HT1080 (cell line): ENCODE measurements at regions not wholly inside any gene's neighbourhood (a gene's known extent, or its start where the extent isn't known, plus 50 kb on each side); places are given as distances from the start of the nearest gene placed in this dataset.
A peak's percentile ranks its signal among the peaks of the same experiment; 100 is the strongest.

ENCODE experiments used
- DNase-seq: peaks from one replicate; pipeline ENCODE4 v3.0.0-alpha.2; 2015; ENCODE audit warnings: low read depth

- DNase-seq, result peak; percentile 50
Observed at GRCh38 chr1:37238364-37239224, 204.3 kb upstream of the GRIK3 start.

- no peak for DNase-seq
Observed at GRCh38 chr1:37239225-37239740, 205.0 kb upstream of the GRIK3 start.

GRCh38 chr1:37240897-37241296 lies 206.6 kb upstream of the GRIK3 start:
- DNase-seq, result no peak

GRCh38 chr1:37242501-37242900 lies 208.2 kb upstream of the GRIK3 start:
- no peak for DNase-seq

- DNase-seq, result no peak
Observed at GRCh38 chr1:37243368-37244082, 209.2 kb upstream of the GRIK3 start.

GRCh38 chr1:37244083-37244480 lies 209.8 kb upstream of the GRIK3 start:
- DNase-seq, result no peak

- no peak for DNase-seq
Observed at GRCh38 chr1:37244815-37245214, 210.5 kb upstream of the GRIK3 start.

GRCh38 chr1:37246631-37247030 lies 212.3 kb upstream of the GRIK3 start:
- no peak for DNase-seq

GRCh38 chr1:37250371-37250770 lies 216.1 kb upstream of the GRIK3 start:
- peak; percentile 51 for DNase-seq

- DNase-seq, result peak; percentile 7
Observed at GRCh38 chr1:37255136-37255795, 219.1 kb upstream of the ZC3H12A start.

- DNase-seq, result no peak
Observed at GRCh38 chr1:37255868-37256267, 218.5 kb upstream of the ZC3H12A start.

- no peak for DNase-seq
Observed at GRCh38 chr1:37257646-37258045, 216.7 kb upstream of the ZC3H12A start.

- DNase-seq, result no peak
Observed at GRCh38 chr1:37258068-37258467, 216.3 kb upstream of the ZC3H12A start.

- no peak for DNase-seq
Observed at GRCh38 chr1:37259019-37259418, 215.4 kb upstream of the ZC3H12A start.

GRCh38 chr1:37261129-37261528 lies 213.3 kb upstream of the ZC3H12A start:
- no peak for DNase-seq

GRCh38 chr1:37262439-37263170 lies 211.8 kb upstream of the ZC3H12A start:
- no peak for DNase-seq

GRCh38 chr1:37265156-37265555 lies 209.2 kb upstream of the ZC3H12A start:
- DNase-seq, result no peak

- DNase-seq, result no peak
Observed at GRCh38 chr1:37265786-37266667, 208.4 kb upstream of the ZC3H12A start.

- DNase-seq, result no peak
Observed at GRCh38 chr1:37267111-37267835, 207.1 kb upstream of the ZC3H12A start.

- DNase-seq, result no peak
Observed at GRCh38 chr1:37270639-37271038, 203.7 kb upstream of the ZC3H12A start.
